Tibial artery (tissue), 4 donors: ENCODE measurements at regions not wholly inside any gene's neighbourhood (a gene's known extent, or its start where the extent isn't known, plus 50 kb on each side); places are given as distances from the start of the nearest gene placed in this dataset.

ENCODE experiments used
- DNase-seq, 2 donors: peaks; one replicate each; pipeline ENCODE4 v3.0.0-alpha.2; 2019
- H3K27ac ChIP-seq, 2 donors: fragments of 200-600 bp; sonication (generic) in 1 of 2; 1 replicate in 1 of 2; 2 replicates in 1 of 2; pipeline ENCODE4 v1.5.1; 2018 to 2019; ENCODE audit warnings: mild to moderate bottlenecking in 1 of 2
- H3K27me3 ChIP-seq, 2 donors: fragments of 200-600 bp; sonication (generic) in 1 of 2; one replicate each; pipeline versions ENCODE4 v1.5.1 to v1.6.0; 2016 to 2019
- H3K36me3 ChIP-seq, 3 donors: fragments of 200-600 bp; sonication (generic) in 2 of 3; one replicate each; pipeline ENCODE4 v1.5.1; 2016 to 2019; ENCODE audit warnings: mild to moderate bottlenecking in 2 of 3
- H3K4me1 ChIP-seq, 4 donors: fragments of 200-600 bp; sonication (generic) in 2 of 4; 1 replicate in 3 of 4; 2 replicates in 1 of 4; pipeline ENCODE4 v1.5.1; 2016 to 2019
- H3K4me3 ChIP-seq, 2 donors: fragments of 200-600 bp; sonication (generic) in 1 of 2; 1 replicate in 1 of 2; 2 replicates in 1 of 2; pipeline ENCODE4 v1.5.1; 2018 to 2019; ENCODE audit warnings: mild to moderate bottlenecking in 2 of 2
- H3K9me3 ChIP-seq, 3 donors: fragments of 200-600 bp; sonication (generic) in 1 of 3; one replicate each; pipeline ENCODE4 v1.5.1; 2016 to 2019
- intact Hi-C: fragments of 100-400 bp; cut with DNase I; formaldehyde crosslinking; loops from one replicate; pipeline ENCODE4 v1.15.0; 2023; ENCODE audit warnings: low total_unique reads
- TF ChIP-seq, protein P1 (sequence below), 2 experiments: fragments of 200-600 bp in 1 of 2; fragments of 450-650 bp in 1 of 2; IDR thresholded peaks; one replicate each; pipeline ENCODE4 v1.5.1; 2017 to 2019; ENCODE audit warnings: antibody characterized with exemption in 2 of 2, mild to moderate bottlenecking in 1 of 2, moderate library complexity in 1 of 2

DNA sequence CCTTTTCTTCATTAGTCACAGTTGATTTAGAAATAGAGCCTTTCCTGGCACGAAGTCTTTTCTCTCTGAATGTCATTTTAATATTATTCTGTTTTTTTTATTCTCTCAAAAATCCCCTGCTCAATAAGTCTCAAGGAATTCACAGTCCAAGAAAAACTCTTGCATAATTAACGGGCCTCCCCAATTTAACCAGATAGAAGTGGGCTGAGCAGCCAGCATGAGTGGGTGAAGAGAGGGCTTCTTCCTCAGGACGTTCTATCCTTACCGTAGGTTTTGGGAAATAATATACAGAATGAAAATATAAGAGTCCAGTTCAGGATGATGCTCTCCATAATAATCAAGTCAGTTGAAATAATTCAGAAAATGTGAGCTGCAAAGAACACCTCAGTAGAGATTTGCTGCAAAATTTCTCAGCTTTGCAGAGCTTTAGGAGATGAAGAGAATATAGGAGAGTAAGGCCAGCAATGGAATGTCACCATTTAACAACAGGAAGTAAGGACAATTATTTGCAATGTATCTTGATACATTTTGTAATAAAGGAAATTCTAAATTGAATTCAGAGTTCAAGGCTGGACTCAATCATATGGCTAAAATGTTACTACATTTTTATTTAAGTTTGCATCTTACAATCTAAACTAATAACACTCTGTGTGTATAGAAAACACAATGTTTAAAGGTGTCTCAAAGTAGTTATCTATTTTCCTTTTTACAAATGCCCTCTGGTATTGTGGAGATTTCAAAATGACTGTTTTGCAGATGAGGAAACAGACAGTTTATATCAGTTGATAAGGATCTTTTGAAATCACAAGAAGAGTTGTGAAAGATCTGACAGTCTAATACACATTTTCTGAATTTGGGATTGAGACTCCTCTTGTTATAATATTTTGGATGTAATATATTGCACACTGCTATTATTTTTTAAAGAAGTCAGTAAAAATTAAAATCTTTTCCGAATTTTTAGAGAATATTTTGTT lies 1724.1 kb upstream of the SEL1L start:
- Histone ChIP-seq H3K4me1 (no peaks in the 10 kb centered on the region), H3K27me3 (no peaks in the 10 kb centered on the region), H3K9me3 (no peaks in the 10 kb centered on the region), H3K36me3 (no peaks in the 10 kb centered on the region), H3K4me3 (no peak overlapping the region), H3K27ac (no peak overlapping the region)
- intact Hi-C loops: no loop called here
- DNase-seq: no peak
- TF ChIP-seq, protein P1, sequence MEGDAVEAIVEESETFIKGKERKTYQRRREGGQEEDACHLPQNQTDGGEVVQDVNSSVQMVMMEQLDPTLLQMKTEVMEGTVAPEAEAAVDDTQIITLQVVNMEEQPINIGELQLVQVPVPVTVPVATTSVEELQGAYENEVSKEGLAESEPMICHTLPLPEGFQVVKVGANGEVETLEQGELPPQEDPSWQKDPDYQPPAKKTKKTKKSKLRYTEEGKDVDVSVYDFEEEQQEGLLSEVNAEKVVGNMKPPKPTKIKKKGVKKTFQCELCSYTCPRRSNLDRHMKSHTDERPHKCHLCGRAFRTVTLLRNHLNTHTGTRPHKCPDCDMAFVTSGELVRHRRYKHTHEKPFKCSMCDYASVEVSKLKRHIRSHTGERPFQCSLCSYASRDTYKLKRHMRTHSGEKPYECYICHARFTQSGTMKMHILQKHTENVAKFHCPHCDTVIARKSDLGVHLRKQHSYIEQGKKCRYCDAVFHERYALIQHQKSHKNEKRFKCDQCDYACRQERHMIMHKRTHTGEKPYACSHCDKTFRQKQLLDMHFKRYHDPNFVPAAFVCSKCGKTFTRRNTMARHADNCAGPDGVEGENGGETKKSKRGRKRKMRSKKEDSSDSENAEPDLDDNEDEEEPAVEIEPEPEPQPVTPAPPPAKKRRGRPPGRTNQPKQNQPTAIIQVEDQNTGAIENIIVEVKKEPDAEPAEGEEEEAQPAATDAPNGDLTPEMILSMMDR (IDR thresholded peaks at IDR 0.05): no peak

DNA sequence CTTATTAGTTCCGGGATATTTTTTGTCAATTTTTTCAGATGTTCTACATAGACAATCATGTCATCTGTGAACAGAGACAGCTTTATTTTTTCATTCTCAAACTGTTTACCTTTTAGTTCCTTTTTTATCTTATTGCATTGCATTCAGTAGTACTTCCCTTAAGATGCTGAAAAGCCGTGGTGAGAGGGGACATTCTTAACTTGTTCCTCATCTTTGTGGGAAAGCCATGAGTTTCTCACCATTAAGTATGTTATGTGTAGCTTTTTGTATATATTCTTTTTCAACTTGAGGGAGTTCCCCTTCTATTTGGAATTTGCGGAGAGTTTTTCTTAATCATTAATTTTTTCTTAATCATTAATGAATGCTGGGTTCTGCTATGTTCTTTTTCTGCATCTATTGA lies 1727.1 kb upstream of the SEL1L start:
- Histone ChIP-seq H3K4me1 (no peaks in the 10 kb centered on the region), H3K9me3 (no peaks in the 10 kb centered on the region), H3K27ac (no peak overlapping the region), H3K36me3 (no peaks in the 10 kb centered on the region), H3K4me3 (no peak overlapping the region), H3K27me3 (no peaks in the 10 kb centered on the region)
- DNase-seq: no peak
- TF ChIP-seq, protein P1 (IDR thresholded peaks at IDR 0.05): no peak
- intact Hi-C loops: no loop called here

DNA sequence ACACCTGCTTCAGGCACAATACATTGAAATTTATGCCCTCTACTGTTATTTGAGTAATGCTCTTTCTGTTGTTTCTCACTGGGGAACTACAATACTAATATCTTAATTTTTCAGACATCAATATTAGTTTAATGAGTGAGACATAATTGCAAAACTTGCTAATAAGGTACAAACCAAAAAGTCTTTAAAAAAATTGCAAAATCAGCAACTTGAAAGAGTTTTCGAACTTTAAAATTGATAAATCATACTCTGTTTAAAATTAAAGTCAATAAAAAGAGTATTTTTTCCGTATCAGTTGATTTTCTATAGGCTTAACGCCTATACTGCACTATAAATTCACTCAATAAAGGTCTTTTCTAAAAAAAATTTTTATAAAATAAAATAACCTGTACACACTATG lies 1735.9 kb upstream of the SEL1L start:
- no peak for DNase-seq
- Histone ChIP-seq H3K36me3 (no peaks in the 10 kb centered on the region), H3K4me3 (no peak overlapping the region), H3K27me3 (no peaks in the 10 kb centered on the region), H3K9me3 (no peaks in the 10 kb centered on the region), H3K4me1 (no peaks in the 10 kb centered on the region), H3K27ac (no peak overlapping the region)
- TF ChIP-seq, protein P1 (IDR thresholded peaks at IDR 0.05): no peak
- intact Hi-C loops: no loop called here

DNA sequence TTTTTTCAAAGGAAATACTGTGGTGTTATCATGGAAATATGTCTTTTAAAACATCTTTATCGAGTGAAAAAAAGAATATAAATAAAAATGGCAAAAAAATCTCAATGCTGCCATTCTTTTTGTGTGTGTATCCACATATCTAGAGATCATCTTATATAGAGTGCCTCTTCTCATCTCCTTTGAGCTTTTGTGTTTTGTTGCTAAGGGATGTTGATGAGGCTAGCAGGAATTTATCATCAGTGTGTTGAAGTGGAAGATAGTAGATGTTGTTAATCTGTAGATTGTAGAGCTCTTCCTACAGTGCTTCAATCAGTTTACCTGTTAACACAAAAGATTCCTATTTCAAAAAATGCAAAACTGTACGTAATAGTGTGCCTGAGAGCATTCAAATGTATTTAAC lies 1738.0 kb upstream of the SEL1L start:
- TF ChIP-seq, protein P1 (IDR thresholded peaks at IDR 0.05): no peak
- intact Hi-C loops: no loop called here
- Histone ChIP-seq H3K4me3 (no peak overlapping the region), H3K27me3 (no peaks in the 10 kb centered on the region), H3K4me1 (no peaks in the 10 kb centered on the region), H3K36me3 (no peaks in the 10 kb centered on the region), H3K27ac (no peak overlapping the region), H3K9me3 (no peaks in the 10 kb centered on the region)
- no peak for DNase-seq

DNA sequence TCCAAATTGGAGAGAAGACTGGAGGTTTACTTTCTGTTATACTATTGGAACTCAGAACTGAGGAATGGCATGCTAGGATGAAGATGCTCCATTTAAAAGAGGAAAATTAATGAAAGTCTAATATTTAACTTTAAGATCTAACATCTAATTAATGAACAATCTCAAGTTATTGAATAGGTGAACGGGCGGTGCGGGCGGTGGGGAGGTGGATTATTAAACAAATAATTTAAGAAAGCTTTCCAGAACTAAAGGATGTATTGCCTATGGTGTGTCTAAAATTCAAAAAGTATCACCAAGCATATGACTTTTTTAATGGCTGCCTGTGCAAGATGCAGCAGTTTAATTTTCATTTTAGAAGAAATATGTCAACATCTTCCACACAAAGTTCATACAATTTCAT lies 1747.1 kb upstream of the SEL1L start:
- Histone ChIP-seq H3K4me1 (no peaks in the 10 kb centered on the region), H3K9me3 (no peaks in the 10 kb centered on the region), H3K4me3 (no peak overlapping the region), H3K27ac (no peak overlapping the region), H3K36me3 (no peaks in the 10 kb centered on the region), H3K27me3 (no peaks in the 10 kb centered on the region)
- DNase-seq: no peak
- TF ChIP-seq, protein P1 (IDR thresholded peaks at IDR 0.05): no peak
- intact Hi-C loops: no loop called here
